DND-41 (cell line): ENCODE measurements at regions not wholly inside any gene's neighbourhood (a gene's known extent, or its start where the extent isn't known, plus 50 kb on each side); places are given as distances from the start of the nearest gene placed in this dataset.
"Not testable (repeated sequence)": the region's sequence is repeated elsewhere in the genome, so short reads cannot be mapped to it uniquely, and the experiment has no call there.

Source experiments
- ATAC-seq: fragments of 200-7000 bp; cut with Tn5 transposase; 3 replicates; pipeline ENCODE4 v1.9.1; 2021; ENCODE audit warnings: low read depth; ENCODE audit not compliant: insufficient read depth
- DNase-seq: peaks from one replicate; pipeline ENCODE4 v3.0.0-alpha.2; 2020
- H2AFZ ChIP-seq: 2 replicates; pipeline ENCODE4 v1.6.0; 2012; ENCODE audit warnings: low read depth, low read length
- H3K27ac ChIP-seq: 2 replicates; pipeline ENCODE4 v1.5.1; 2012; ENCODE audit warnings: low read length, inconsistent platforms
- H3K27me3 ChIP-seq: fragments of 200-600 bp; sonication (generic); 2 replicates; pipeline ENCODE4 v1.6.0; 2012; ENCODE audit warnings: low read length, mild to moderate bottlenecking, inconsistent platforms; ENCODE audit not compliant: insufficient read depth, poor library complexity
- H3K36me3 ChIP-seq: 2 replicates; pipeline ENCODE4 v1.5.1; 2012; ENCODE audit warnings: low read length, inconsistent platforms; ENCODE audit not compliant: insufficient read depth
- H3K4me1 ChIP-seq: 2 replicates; pipeline ENCODE4 v1.5.1; 2012; ENCODE audit warnings: mild to moderate bottlenecking, low read length; ENCODE audit not compliant: insufficient read depth
- H3K4me2 ChIP-seq: 2 replicates; pipeline ENCODE4 v1.6.0; 2012; ENCODE audit warnings: mild to moderate bottlenecking, moderate library complexity, low read length, inconsistent platforms; ENCODE audit not compliant: insufficient read depth
- H3K4me3 ChIP-seq, 2 experiments: fragments of 200-600 bp in 1 of 2; shearing (Covaris generic) in 1 of 2; 2 replicates each; pipeline ENCODE4 v1.5.1; 2012 to 2016; ENCODE audit warnings: inconsistent platforms in 2 of 2, low read length in 2 of 2, mild to moderate bottlenecking in 2 of 2, low read depth in 1 of 2, moderate library complexity in 1 of 2
- H3K79me2 ChIP-seq: 2 replicates; pipeline ENCODE4 v1.6.0; 2012; ENCODE audit warnings: low read length, inconsistent platforms; ENCODE audit not compliant: insufficient read depth
- H3K9ac ChIP-seq: 2 replicates; pipeline ENCODE4 v1.6.0; 2012; ENCODE audit warnings: low read depth, mild to moderate bottlenecking, inconsistent platforms, low read length, moderate library complexity
- H3K9me3 ChIP-seq: 2 replicates; pipeline ENCODE4 v1.5.1; 2012; ENCODE audit warnings: low read length, moderate library complexity, mild to moderate bottlenecking, inconsistent platforms; ENCODE audit not compliant: insufficient read depth, severe bottlenecking
- H4K20me1 ChIP-seq: 2 replicates; pipeline ENCODE4 v1.6.0; 2012; ENCODE audit warnings: low read length; ENCODE audit not compliant: insufficient read depth
- CTCF ChIP-seq: IDR thresholded peaks from 2 replicates; pipeline ENCODE4 v1.5.1; 2012; ENCODE audit warnings: borderline replicate concordance, low read length, moderate library complexity, mild to moderate bottlenecking; ENCODE audit not compliant: poor library complexity, severe bottlenecking; ENCODE audit errors: extremely low read depth
- EZH2 ChIP-seq: IDR thresholded peaks from 3 replicates; pipeline ENCODE4 v1.6.1; 2012; ENCODE audit warnings: borderline replicate concordance, low read depth, mild to moderate bottlenecking, moderate library complexity, low read length, inconsistent platforms; ENCODE audit not compliant: severe bottlenecking

- H3K27ac ChIP-seq, H4K20me1 ChIP-seq, ATAC-seq, H2AFZ ChIP-seq, H3K4me2 ChIP-seq, H3K9ac ChIP-seq, H3K36me3 ChIP-seq, H3K27me3 ChIP-seq, H3K9me3 ChIP-seq, H3K79me2 ChIP-seq, DNase-seq, H3K4me3 ChIP-seq: not testable (repeated sequence)
- H3K4me1 ChIP-seq, result peaks cover 12% of the 10 kb centered on the region; the same call in 1 of the 2 replicates
Measured at GRCh38 chr11:67824861-67825260, 150.4 kb upstream of the ALDH3B2 start.

GRCh38 chr11:67820081-67820480 lies 145.7 kb upstream of the ALDH3B2 start:
- H3K79me2 ChIP-seq, result no peaks in the 10 kb centered on the region
- no peak overlapping the region for H2AFZ ChIP-seq
- H3K4me2 ChIP-seq, result no peak overlapping the region
- ATAC-seq (no peak), DNase-seq (no peak)
- peaks cover 2% of the 10 kb centered on the region for H3K27me3 ChIP-seq
- H3K36me3 ChIP-seq, result no peaks in the 10 kb centered on the region
- H3K9me3 ChIP-seq, result no peaks in the 10 kb centered on the region
- no peak overlapping the region for H3K9ac ChIP-seq
- H3K4me3 ChIP-seq, result no peak overlapping the region
- no peak for TF ChIP-seq EZH2
- TF ChIP-seq CTCF, result no peak
- no peaks in the 10 kb centered on the region for H3K4me1 ChIP-seq
- H3K27ac ChIP-seq, result no peak overlapping the region
- H4K20me1 ChIP-seq, result no peaks in the 10 kb centered on the region

- not testable (repeated sequence) for DNase-seq, H3K4me2 ChIP-seq, H2AFZ ChIP-seq, H3K36me3 ChIP-seq, H3K79me2 ChIP-seq, H3K4me1 ChIP-seq, H4K20me1 ChIP-seq, H3K27ac ChIP-seq, H3K4me3 ChIP-seq, H3K9ac ChIP-seq, ATAC-seq, H3K9me3 ChIP-seq, H3K27me3 ChIP-seq
Measured at GRCh38 chr11:67817558-67817957, 143.1 kb upstream of the ALDH3B2 start.

- ATAC-seq, H3K27ac ChIP-seq, H2AFZ ChIP-seq, H3K4me3 ChIP-seq, H3K4me2 ChIP-seq, H3K9ac ChIP-seq, DNase-seq, H3K9me3 ChIP-seq, H3K36me3 ChIP-seq, H4K20me1 ChIP-seq, H3K79me2 ChIP-seq: not testable (repeated sequence)
- Histone ChIP-seq H3K27me3 (peaks cover 11% of the 10 kb centered on the region), H3K4me1 (peaks cover 14% of the 10 kb centered on the region)
Measured at GRCh38 chr11:67809301-67809700, 134.9 kb upstream of the ALDH3B2 start.

GRCh38 chr11:67807896-67808295 lies 133.5 kb upstream of the ALDH3B2 start:
- H3K9ac ChIP-seq, H2AFZ ChIP-seq, H3K36me3 ChIP-seq, H3K79me2 ChIP-seq, H3K27ac ChIP-seq, H3K4me3 ChIP-seq, DNase-seq, ATAC-seq, H4K20me1 ChIP-seq, H3K9me3 ChIP-seq, H3K4me2 ChIP-seq: not testable (repeated sequence)
- H3K4me1 ChIP-seq, result peaks cover 18% of the 10 kb centered on the region
- peaks cover 11% of the 10 kb centered on the region for H3K27me3 ChIP-seq

- Histone ChIP-seq H3K4me1 (peaks cover 18% of the 10 kb centered on the region), H3K4me3 (0 out of 4 replicates have a peak overlapping the region, but pooled peaks of 1 of the 2 experiments have one; percentile 60), H3K4me2 (peak overlapping the region; percentile 78), H2AFZ (0 out of 2 replicates have a peak overlapping the region, but pooled peaks have one; percentile 64)
- H3K9ac ChIP-seq, ATAC-seq, H4K20me1 ChIP-seq, H3K27ac ChIP-seq, H3K36me3 ChIP-seq, H3K79me2 ChIP-seq, H3K9me3 ChIP-seq, H3K27me3 ChIP-seq, DNase-seq: not testable (repeated sequence)
Measured at GRCh38 chr11:67806728-67807235, 132.4 kb upstream of the ALDH3B2 start.

GRCh38 chr11:67806183-67806582 lies 131.8 kb upstream of the ALDH3B2 start:
- H3K79me2 ChIP-seq, H4K20me1 ChIP-seq, H3K9me3 ChIP-seq, H3K27ac ChIP-seq, H3K36me3 ChIP-seq, DNase-seq, ATAC-seq, H3K27me3 ChIP-seq: not testable (repeated sequence)
- Histone ChIP-seq H3K9ac (peak overlapping the region; percentile 44; the same call in 1 of the 2 replicates), H3K4me3 (peak overlapping the region; percentile 29 to 60; a peak in 3 of 4 replicates), H3K4me1 (peaks cover 18% of the 10 kb centered on the region), H2AFZ (peak overlapping the region; percentile 64), H3K4me2 (peak overlapping the region; percentile 78)
